C4-2B (cell line): ENCODE measurements at regions not wholly inside any gene's neighbourhood (a gene's known extent, or its start where the extent isn't known, plus 50 kb on each side); places are given as distances from the start of the nearest gene placed in this dataset.

Experiments used
- H3K27ac ChIP-seq: fragments of 450-650 bp; 2 replicates; pipeline ENCODE4 v1.5.1; 2017
- CTCF ChIP-seq: fragments of 450-650 bp; conservative IDR thresholded peaks from 2 replicates; pipeline ENCODE4 v1.5.1; 2017; ENCODE audit warnings: mild to moderate bottlenecking
- ZFX ChIP-seq: fragments of 450-650 bp; IDR thresholded peaks from 2 replicates; pipeline ENCODE4 v1.6.1; 2017

- H3K27ac ChIP-seq: no peak overlapping the region
- TF ChIP-seq CTCF (no peak), ZFX (no peak)
Measured at GRCh38 chr20:54377992-54378773, 97.2 kb upstream of the DOK5 start.

GRCh38 chr20:54379893-54380584, 95.4 kb upstream of the DOK5 start:
- no peak for TF ChIP-seq ZFX
- TF ChIP-seq CTCF: no peak
- no peak overlapping the region for H3K27ac ChIP-seq

- TF ChIP-seq CTCF (no peak), ZFX (no peak)
- H3K27ac ChIP-seq: no peak overlapping the region
Measured at GRCh38 chr20:54382419-54382818, 93.0 kb upstream of the DOK5 start.

GRCh38 chr20:54385746-54386145, 89.6 kb upstream of the DOK5 start:
- TF ChIP-seq CTCF (no peak), ZFX (no peak)
- H3K27ac ChIP-seq: no peak overlapping the region

GRCh38 chr20:54389596-54390280, 85.7 kb upstream of the DOK5 start:
- no peak overlapping the region for H3K27ac ChIP-seq
- no peak for TF ChIP-seq ZFX

GRCh38 chr20:54397292-54398140, 77.9 kb upstream of the DOK5 start:
- no peak for TF ChIP-seq ZFX

GRCh38 chr20:54398814-54399213, 76.6 kb upstream of the DOK5 start:
- TF ChIP-seq CTCF: no peak
- TF ChIP-seq ZFX: no peak
- H3K27ac ChIP-seq: no peak overlapping the region

More at GRCh38 chr20:54397292-54398140, 77.9 kb upstream of the DOK5 start:
- H3K27ac ChIP-seq: no peak overlapping the region

GRCh38 chr20:54405540-54405939, 69.9 kb upstream of the DOK5 start:
- TF ChIP-seq ZFX (no peak), CTCF (no peak)
- H3K27ac ChIP-seq: no peak overlapping the region
